NB4 (cell line): ENCODE measurements at regions not wholly inside any gene's neighbourhood (a gene's known extent, or its start where the extent isn't known, plus 50 kb on each side); places are given as distances from the start of the nearest gene placed in this dataset.

ENCODE experiments used
- CTCF ChIP-seq: IDR thresholded peaks from one replicate; pipeline ENCODE4 v1.5.1; 2012; ENCODE audit warnings: low read depth, low read length
- POLR2A ChIP-seq: IDR thresholded peaks from 2 replicates; pipeline ENCODE4 v1.6.1; 2011; ENCODE audit warnings: mild to moderate bottlenecking; ENCODE audit not compliant: insufficient read length; ENCODE audit errors: extremely low read depth

- TF ChIP-seq POLR2A: no peak
- TF ChIP-seq CTCF: no peak
These were observed 100.4 kb upstream of the CHORDC1 start for GRCh38 chr11:90323289-90323688.
